DMS 273 (cell line): ENCODE measurements at regions not wholly inside any gene's neighbourhood (a gene's known extent, or its start where the extent isn't known, plus 50 kb on each side); places are given as distances from the start of the nearest gene placed in this dataset.
"Not testable (repeated sequence)": the region's sequence is repeated elsewhere in the genome, so short reads cannot be mapped to it uniquely, and the experiment has no call there.

Experiments
- DNase-seq: peaks from one replicate; lab custom pipeline; 2025; ENCODE audit not compliant: unreplicated experiment; lab: John Stamatoyannopoulos, UW

DNA sequence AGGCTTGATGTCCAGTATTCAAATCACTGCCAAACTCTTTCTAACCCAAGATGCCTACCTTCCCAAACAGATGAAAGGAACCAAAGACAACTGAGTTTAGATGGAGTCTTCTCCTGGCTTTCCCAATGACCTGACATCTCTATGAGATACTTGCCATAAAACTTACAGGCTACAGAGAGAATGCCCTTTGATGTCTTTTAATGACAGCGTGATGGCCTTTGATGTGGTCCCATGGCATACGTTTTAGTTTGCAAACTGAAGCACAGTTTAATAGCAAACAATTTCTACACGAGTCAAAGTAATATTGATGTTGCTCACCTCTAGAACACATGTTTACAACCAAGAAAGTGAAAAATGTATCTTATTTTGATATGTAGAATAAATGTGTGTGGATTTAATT, 73.2 kb downstream of the ZIC4 start:
- DNase-seq, result no peak

DNA sequence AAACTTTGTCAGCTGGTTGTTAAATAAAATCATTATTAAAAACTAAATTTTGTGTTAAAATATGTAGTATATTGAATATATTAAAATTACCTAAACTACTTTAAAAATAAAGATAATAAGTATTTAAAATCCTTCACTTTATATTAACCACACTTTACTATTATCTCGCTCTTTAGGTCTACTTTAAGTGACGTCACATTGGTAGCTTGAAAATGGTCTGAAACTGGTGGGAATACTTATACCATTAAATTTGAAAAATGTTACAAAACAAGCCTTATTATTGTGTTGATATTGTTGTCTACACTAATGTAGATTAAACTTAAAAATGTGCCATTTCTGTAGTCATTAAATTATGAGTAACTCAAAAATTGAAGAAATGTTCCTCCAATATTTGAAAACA, 77.6 kb downstream of the ZIC4 start:
- no peak for DNase-seq

DNA sequence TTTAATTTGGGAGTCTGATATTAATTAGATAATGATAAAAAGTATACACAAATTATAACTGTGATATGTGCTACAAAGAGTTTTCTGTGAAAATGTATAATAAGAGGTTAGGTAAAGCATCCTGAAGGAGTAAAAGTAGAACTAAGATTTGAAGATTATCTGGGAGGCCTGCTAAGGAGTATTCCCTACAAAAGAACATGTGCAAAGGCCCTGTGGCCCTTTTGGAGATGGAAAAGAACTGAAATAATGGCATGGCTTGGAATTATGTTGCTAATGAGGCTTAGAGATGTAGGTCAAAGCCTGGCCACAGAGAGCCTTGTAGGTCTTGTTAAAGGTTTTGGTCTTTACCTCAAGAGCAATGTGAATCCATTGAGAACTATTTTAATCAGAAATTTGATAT, 82.0 kb downstream of the ZIC4 start:
- DNase-seq, result no peak

DNA sequence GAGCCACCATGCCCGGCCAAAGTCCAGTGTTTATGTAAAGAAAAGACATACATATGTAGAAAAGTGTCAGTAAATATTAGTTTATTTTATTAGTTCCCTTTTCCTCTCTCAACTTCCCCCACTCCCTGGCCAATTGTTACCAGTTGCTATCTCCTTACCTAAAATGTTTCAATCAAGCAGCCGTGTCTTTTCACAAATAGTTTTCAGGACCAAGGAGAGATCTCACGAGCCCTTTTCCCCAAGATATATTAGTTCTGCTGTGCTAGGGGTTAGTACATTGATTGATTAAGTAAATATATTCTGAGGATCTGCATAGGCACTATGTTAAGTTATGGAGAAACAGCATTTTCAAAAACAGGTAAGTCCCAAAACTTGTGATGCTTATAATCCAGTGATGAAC, 87.4 kb downstream of the ZIC4 start:
- DNase-seq, result no peak

GRCh38 chr3:147317080-147317479, 89.3 kb downstream of the ZIC4 start:
- DNase-seq, result not testable (repeated sequence)

DNA sequence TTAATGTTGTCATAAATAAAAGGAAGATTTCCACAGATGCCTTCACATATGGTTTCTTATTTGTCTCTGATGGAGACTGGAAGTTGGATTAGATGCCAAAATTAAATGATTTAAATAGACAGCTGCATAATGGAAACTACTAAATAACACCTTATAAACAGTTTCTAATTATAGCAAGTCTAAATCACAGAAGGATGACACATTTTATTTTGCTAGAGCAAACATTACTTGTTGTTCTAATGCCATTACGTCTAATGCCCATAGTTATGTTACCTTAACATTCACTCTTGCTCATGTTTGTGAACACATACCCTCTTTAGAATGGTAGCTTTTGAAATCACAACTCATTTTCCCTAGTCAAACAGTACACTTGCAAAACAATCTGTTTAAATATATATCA, 92.8 kb downstream of the ZIC4 start:
- no peak for DNase-seq

- no peak for DNase-seq
Observed at GRCh38 chr3:147312786-147313280, 93.5 kb downstream of the ZIC4 start.

- DNase-seq, result no peak
Observed at GRCh38 chr3:147311716-147312115, 94.6 kb downstream of the ZIC4 start.

GRCh38 chr3:147305533-147306250, 100.7 kb downstream of the ZIC4 start:
- no peak for DNase-seq

DNA sequence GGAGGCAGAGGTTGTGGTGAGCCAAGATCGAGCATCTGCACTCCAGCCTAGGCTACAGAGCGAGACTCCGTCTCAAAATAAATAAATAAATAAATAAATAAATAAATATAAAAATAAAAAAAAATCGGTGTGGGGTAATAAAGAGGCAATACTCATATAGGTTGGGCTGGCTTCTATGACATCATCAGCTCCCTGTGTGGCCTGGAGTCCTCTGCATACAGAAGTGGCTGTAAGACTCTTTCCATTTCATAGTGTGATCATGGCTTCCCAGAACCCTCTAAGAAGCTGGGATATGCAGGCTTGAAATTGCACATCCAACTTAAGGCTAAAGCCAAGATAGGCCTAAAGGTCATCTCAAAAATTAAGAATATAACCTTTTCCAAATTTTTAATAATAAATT, 101.6 kb downstream of the ZIC4 start:
- DNase-seq, result no peak

GRCh38 chr3:147301781-147302180, 104.6 kb downstream of the ZIC4 start:
- DNase-seq, result no peak

- DNase-seq, result no peak
Observed at GRCh38 chr3:147299656-147300055, 106.7 kb downstream of the ZIC4 start.

- no peak for DNase-seq
Observed at GRCh38 chr3:147298511-147298982, 107.8 kb downstream of the ZIC4 start.

- DNase-seq, result no peak
Observed at GRCh38 chr3:147297761-147298350, 108.5 kb downstream of the ZIC4 start.

DNA sequence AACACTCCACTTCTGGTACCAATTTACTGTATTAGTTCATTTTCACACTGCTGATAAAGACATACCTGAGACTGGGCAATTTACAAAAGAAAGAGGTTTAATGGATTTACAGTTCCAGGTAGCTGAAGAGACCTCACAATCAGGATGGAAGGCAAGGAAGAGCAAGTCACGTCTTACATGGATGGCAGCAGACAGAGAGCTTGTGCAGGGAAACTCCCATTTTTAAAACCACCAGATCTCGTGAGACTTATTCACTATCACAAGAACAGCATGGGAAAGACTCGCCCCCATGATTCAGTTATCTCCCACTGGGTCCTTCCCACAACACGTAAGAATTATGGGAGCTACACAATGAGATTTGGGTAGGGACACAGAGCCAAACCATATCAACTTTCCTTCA, 119.0 kb downstream of the ZIC4 start:
- not testable (repeated sequence) for DNase-seq

DNA sequence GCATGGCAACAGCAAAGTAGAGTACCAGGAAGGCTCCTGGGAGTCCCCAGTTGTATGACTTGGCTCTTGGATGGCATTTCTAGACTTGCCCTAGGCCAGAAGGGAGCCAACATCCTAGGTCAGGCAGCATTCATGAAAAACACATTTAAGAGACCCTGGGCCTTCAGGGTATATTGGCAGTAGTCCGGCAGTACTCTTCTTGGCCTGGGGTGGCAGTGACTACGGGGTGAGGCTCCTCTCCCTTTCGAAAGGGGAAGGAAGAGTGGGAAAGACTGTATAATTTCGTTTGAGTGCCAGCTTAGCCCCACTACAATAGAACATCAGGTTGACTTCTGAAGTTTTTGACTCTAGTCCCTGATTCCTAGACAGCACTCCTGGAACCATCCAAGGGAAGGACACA, 136.4 kb downstream of the ZIC4 start:
- no peak for DNase-seq

DNA sequence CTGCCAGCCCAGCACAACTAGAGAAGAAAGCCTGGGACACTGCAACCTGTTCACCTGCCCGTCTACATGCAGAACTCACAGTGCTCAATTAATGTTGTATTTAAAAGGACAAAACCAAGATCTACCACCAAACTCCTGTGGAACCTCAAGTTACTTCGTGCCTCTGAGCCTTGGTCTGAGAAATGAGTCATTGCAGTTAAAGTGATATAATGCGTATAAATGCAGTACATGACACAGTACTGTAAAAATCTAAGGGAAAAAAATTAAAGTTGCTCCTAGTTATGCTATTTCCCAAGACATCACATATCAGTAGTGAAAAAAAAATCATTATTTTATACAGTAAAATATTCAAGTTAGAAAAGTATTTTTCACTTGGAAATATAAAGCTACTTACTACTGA, 138.9 kb downstream of the ZIC4 start:
- no peak for DNase-seq

- no peak for DNase-seq
Observed at GRCh38 chr3:147257944-147258343, 148.4 kb downstream of the ZIC4 start.

- DNase-seq, result no peak
Observed at GRCh38 chr3:147256739-147257138, 149.6 kb downstream of the ZIC4 start.

DNA sequence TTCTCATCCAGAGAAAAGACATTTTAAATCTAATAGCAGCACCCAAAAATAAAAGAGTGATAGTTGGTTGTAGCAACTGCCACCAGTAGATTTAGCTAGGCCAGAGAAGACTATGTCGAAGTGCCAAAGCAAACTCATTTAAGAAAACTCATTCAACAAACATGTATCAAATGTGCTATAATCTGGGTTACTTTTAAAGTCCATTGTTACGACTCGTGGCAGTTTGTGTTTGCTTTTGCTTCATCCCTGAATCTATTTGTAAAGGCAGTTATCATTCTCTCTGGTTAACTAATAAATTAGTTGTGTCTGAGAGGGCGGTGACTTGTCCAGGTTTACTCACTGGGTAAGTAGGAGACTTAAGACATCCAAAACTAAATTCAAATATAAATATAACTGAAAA, 159.4 kb downstream of the ZIC4 start:
- DNase-seq, result no peak

GRCh38 chr3:147245638-147246037, 160.7 kb downstream of the ZIC4 start:
- DNase-seq, result not testable (repeated sequence)

- not testable (repeated sequence) for DNase-seq
Observed at GRCh38 chr3:147245022-147245421, 161.3 kb downstream of the ZIC4 start.

- no peak for DNase-seq
Observed at GRCh38 chr3:147244397-147244796, 161.9 kb downstream of the ZIC4 start.
